Glomerular visceral epithelial cell (primary cell): ENCODE measurements at regions not wholly inside any gene's neighbourhood (a gene's known extent, or its start where the extent isn't known, plus 50 kb on each side); places are given as distances from the start of the nearest gene placed in this dataset.
"Not testable (repeated sequence)": the region's sequence is repeated elsewhere in the genome, so short reads cannot be mapped to it uniquely, and the experiment has no call there.

Experiments
- DNase-seq: peaks from one replicate; pipeline ENCODE4 v3.0.0-alpha.2; 2016; ENCODE audit errors: extremely low spot score

- no peak for DNase-seq
Measured at GRCh38 chrX:87941841-87942240, 424.2 kb downstream of the KLHL4 start.

DNA sequence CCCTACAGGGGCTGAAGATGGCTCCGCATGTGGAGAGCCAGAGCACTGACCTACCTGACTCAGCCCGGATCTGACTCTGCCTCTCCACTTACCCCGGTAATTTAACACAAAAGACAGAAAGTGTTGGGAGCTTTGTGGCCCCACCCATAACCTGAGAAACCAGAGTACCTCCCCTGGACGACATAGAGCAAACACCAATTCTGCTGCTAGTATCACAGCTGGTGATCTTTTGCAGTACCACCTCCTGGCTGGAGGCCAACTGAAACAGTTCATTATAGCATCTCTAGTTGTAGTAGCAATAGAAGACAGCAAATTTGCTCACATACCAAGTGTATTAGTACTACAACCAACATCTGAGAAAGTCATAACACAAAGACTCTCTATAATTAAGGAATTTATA is 443.9 kb downstream of the KLHL4 start:
- DNase-seq: no peak

GRCh38 chrX:87968118-87968517 is 450.5 kb downstream of the KLHL4 start:
- no peak for DNase-seq

DNA sequence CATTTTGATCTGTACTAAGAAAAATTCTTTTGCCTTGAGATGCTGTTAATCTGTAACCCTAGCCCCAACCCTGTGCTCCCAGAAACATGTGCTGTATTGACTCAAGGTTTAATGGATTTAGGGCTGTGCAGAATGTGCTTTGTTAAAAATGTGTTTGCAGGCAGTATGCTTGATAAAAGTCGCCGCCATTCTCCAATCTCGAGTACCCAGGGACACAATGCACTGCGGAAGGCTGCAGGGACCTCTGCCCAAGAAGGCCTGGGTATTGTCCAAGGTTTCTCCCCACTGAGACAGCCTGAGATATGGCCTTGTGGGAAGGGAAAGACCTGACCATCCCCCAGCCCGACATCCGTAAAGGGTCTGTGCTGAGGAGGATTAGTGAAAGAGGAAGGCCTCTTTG is 454.5 kb downstream of the KLHL4 start:
- not testable (repeated sequence) for DNase-seq

DNA sequence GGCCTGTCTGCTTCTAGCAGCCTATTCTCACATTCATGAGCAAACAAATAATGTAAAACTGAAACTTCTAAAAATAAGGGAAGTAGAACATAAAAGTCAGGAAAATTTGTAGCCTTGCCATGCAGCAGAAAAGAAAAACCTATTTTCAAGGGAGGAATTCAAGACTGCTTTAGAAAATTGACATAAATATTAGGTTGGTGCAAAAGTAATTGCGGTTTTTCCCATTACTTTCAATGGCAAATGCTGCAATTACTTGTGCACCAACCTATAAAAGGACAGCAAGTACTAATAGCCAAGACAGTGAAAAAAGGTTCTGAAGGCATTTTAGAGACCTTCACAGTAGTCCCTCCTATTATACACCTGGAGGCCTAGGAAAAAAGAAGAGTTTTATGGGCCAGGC is 457.8 kb downstream of the KLHL4 start:
- DNase-seq: no peak

DNA sequence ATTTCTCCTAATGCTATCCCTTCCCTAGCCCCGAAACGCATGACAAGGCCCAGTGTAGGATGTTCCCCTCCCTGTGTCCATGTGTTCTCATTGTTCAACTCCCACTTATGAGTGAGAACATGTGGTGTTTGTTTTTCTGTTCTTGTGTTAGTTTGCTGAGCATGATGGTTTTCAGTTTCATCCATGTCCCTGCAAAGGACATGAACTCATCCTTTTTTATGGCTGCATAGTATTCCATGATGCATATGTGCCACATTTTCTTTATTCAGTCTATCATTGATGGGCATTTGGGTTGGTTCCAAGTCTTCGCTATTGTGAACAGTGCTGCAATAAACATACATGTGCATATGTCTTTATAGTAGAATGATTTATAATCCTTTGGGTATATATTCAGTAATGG is 490.3 kb downstream of the KLHL4 start:
- not testable (repeated sequence) for DNase-seq

- DNase-seq: no peak
Measured at GRCh38 chrX:88024022-88024421, 506.4 kb downstream of the KLHL4 start.

- no peak for DNase-seq
Measured at GRCh38 chrX:88072339-88073030, 554.9 kb downstream of the KLHL4 start.

DNA sequence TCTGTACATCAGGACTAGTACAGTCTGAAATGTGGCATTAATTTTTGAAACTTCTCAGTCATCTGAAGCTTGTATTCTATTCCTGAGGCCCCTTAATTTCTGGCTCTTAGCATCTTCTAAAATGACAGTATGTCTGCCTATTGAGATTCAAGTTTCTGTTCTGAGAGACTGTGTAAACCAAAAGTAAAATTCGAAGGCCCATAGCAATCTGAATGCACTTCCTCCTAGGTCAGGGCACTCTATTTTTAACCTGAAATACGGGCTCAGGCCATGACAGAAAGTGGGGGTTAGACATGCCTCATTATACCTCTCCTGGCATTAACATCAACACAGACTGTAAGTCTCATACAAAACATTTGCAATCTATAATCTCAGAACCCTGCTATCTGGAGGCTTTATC is 584.4 kb downstream of the KLHL4 start:
- no peak for DNase-seq

- no peak for DNase-seq
Measured at GRCh38 chrX:88135735-88136134, 611.3 kb upstream of the CPXCR1 start.

- no peak for DNase-seq
Measured at GRCh38 chrX:88136328-88136727, 610.7 kb upstream of the CPXCR1 start.

GRCh38 chrX:88146577-88146976 is 600.4 kb upstream of the CPXCR1 start:
- no peak for DNase-seq

DNA sequence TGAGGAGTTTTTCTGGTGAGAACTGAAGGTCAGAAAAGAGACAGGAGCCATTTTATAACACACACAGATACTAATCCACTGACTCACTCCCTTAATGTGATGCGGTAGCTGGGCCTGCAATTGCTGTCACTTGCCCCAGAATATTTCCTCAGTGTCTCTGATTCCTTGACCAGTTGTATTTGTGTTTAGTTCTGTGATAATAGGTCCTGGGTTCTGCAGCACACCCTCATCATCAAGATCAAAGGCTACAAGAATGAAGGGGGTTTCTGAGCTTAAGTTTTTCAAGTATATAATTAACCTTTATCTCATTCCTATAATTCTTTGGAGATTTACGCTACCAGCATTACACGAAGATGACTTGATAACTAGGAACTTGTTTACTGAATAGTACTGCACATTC is 576.5 kb upstream of the CPXCR1 start:
- DNase-seq: peak; percentile 8

DNA sequence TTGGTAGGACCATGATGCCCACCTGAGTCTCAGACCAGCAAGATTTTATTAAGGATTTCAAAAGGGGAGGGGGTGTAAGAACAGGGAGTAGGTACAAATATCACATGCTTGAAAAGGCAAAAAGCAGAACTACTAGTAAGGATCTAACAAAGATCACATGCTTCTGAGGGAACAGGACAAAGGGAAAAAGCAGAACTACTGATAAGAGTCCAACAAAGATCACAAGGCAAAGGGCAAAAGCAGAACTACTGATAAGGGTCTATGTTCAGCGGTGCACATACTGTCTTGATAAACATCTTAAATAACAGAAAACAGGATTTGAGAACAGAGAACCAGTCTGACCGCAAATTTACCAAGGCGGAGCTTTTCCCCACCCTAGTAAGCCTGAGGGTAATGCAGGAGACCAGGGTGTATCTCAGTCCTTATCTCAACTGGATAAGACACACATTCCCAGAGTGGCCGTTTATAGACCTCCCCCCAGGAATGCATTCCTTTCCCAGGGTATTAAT is 573.0 kb upstream of the CPXCR1 start:
- DNase-seq: not testable (repeated sequence)

DNA sequence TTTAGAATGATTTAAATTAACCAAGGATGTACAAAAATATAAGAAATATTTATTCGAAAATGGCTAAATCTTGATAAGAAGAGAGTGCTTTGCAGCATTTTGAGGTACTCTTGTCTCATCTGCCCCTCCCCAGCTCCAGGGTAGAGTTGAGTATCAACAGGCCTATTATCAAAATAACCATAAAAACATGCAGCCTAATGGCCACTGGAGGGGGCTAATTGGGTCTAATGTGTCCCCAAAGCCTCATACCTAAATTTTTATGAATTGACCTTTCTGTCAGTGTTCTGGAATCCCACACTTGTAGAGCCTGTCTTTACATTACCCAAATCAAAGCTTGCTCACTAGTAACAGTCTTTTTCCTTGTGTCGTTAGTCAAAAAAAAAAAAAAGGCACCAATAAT is 544.9 kb upstream of the CPXCR1 start:
- no peak for DNase-seq

DNA sequence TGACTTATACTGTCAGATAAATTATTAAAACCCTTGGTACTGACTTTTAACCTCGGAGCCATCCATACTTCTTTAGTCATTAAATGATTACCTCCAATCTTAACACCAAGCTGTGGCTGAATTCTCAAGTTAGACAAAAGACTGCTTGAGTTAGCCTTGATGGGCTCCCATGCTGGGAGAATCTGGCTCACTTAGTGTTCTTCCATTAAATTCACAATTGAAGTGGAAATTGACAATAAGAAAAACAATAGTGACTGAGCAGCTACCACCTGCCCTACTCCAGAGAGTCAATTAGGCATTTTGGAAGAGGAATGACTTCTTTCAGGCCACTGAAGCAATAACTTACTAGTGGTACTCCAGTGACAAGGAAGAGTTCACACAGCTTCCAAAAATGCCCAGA is 503.0 kb upstream of the CPXCR1 start:
- no peak for DNase-seq

GRCh38 chrX:88284844-88285243 is 462.2 kb upstream of the CPXCR1 start:
- no peak for DNase-seq

DNA sequence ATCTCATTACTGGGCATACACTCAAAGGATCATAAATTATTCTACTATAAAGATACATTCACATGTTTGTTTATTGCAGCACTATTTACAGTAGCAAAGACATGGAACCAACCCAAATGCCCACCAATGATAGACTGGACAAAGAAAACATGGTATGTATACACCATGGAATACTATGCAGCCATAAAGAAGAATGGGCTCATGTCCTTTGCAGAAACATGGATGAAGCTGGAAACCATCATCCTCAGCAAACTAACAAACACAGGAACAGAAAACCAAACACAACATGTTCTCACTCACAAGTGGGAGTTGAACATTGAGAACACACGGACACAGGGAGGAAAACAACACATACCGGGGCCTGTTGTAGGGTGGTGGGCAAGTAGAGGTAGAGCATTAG is 433.1 kb upstream of the CPXCR1 start:
- DNase-seq: not testable (repeated sequence)

DNA sequence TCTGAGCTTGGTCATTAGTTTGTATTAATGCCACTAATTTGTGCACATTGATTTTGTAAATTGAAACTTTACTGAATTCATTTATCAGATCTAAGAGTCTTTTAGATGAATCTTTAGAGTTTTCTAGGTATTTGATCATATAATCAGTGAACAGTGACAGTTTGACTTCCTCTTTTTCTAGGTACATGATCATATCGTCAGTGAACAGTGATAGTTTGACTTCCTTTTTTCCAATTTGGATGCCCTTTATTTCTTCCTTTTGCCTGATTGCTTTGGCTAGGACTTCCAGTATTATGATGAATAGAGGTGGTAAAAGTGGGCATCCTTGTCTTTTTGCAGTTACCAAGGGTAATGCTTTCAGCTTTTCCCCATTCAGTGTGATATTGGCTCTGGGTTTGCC is 421.4 kb upstream of the CPXCR1 start:
- DNase-seq: no peak

GRCh38 chrX:88355252-88355651 is 391.8 kb upstream of the CPXCR1 start:
- DNase-seq: no peak

GRCh38 chrX:88366314-88366713 is 380.7 kb upstream of the CPXCR1 start:
- DNase-seq: no peak

DNA sequence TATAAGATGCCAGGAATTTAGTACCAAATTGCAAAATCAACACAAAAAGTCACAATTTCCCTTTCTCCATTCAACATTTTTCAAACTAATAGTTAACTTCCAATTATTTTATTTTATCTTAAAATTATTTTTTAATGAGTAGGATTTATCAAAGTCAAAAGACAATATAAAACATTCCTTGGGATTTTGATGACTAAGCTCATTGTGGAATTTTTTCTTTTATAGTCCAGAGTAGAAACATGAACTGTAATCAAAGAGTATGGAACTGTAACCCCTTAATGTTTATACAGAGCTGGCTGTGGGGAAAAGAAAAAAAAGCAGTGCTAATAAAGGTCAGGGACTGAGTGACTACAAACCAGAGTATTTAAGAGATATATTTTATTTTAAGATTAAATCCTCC is 368.6 kb upstream of the CPXCR1 start:
- DNase-seq: no peak

- DNase-seq: no peak
Measured at GRCh38 chrX:88397551-88397950, 349.5 kb upstream of the CPXCR1 start.

GRCh38 chrX:88416002-88416401 is 331.0 kb upstream of the CPXCR1 start:
- no peak for DNase-seq
